Omental fat pad (tissue), 3 donors: ENCODE measurements at regions not wholly inside any gene's neighbourhood (a gene's known extent, or its start where the extent isn't known, plus 50 kb on each side); places are given as distances from the start of the nearest gene placed in this dataset.
"Not testable (repeated sequence)": the region's sequence is repeated elsewhere in the genome, so short reads cannot be mapped to it uniquely, and the experiment has no call there.

ENCODE experiments used
- ATAC-seq: fragments of 150-250 bp; one replicate; pipeline ENCODE4 v1.9.1; 2016; ENCODE audit warnings: mild to moderate bottlenecking, moderate library complexity; ENCODE audit not compliant: low FRiP score
- DNase-seq: peaks from one replicate; pipeline ENCODE4 v3.0.0-alpha.2; 2019; ENCODE audit warnings: low spot score
- TF ChIP-seq, protein P1 (sequence below), 3 donors: fragments of 450-650 bp; IDR thresholded peaks; one replicate each; pipeline ENCODE4 v1.5.1; 2016 to 2017; ENCODE audit warnings: antibody characterized with exemption in 3 of 3, mild to moderate bottlenecking in 3 of 3, moderate library complexity in 2 of 3

DNA sequence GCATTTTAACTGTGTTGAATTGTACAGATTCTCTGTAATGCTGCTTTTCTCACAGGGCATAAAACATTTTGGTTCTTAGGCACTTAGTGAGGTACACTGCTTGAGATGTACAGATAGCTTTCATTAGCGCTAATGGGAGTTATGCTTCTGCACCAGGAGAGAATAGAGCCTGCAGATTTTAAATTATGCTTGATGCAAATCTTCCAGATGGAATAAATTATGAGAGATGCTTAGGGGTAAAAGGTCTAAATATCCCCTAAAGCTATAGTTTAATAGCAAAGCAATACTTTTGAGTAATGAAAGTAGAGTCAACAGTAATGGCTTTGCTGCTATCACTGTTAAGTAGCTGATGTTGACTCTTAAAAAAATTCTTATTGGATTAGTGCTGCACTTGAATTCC, 248.9 kb downstream of the S1PR1 start:
- ATAC-seq (no peak), DNase-seq (no peak)
- TF ChIP-seq, protein P1, sequence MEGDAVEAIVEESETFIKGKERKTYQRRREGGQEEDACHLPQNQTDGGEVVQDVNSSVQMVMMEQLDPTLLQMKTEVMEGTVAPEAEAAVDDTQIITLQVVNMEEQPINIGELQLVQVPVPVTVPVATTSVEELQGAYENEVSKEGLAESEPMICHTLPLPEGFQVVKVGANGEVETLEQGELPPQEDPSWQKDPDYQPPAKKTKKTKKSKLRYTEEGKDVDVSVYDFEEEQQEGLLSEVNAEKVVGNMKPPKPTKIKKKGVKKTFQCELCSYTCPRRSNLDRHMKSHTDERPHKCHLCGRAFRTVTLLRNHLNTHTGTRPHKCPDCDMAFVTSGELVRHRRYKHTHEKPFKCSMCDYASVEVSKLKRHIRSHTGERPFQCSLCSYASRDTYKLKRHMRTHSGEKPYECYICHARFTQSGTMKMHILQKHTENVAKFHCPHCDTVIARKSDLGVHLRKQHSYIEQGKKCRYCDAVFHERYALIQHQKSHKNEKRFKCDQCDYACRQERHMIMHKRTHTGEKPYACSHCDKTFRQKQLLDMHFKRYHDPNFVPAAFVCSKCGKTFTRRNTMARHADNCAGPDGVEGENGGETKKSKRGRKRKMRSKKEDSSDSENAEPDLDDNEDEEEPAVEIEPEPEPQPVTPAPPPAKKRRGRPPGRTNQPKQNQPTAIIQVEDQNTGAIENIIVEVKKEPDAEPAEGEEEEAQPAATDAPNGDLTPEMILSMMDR (IDR thresholded peaks at IDR 0.05), result no peak

DNA sequence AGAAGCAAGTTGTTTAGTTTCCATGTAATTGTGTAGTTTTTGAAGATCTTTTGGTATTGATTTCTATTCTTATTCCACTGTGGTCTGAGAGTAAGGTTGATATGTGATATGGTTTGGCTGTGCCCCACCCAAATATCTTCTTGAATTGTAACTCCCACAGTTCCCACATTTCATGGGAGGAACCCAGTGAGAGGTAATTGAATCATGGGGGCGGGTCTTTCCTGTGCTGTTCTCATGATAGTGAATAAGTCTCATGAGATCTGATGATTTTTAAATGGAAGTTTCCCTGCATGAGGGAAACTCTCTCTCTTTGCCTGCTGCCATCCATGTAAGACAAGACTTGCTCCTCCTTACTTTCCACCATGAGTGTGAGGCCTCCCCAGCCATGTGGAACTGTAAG, 255.3 kb downstream of the S1PR1 start:
- ATAC-seq, DNase-seq: not testable (repeated sequence)

GRCh38 chr1:101493920-101494319, 257.1 kb downstream of the S1PR1 start:
- not testable (repeated sequence) for ATAC-seq

DNA sequence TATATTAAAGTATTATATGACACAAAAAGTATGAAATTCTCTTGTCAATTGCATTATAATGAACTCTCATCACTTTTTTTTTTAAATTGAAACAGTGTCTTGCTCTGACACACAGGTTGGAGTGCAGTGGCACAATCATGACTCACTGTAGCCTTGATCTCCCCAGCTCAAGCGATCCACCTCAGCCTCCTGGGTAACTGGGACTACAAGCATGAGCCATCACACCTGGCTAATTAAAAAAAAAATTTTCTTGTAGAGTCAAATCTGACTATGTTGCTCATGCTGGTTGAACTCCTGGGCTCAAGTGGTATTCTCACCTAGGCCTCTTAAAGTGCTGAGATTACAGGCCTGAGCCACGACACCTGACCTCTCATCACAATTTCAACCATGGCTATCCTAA, 259.3 kb downstream of the S1PR1 start:
- ATAC-seq, result no peak
- DNase-seq, result no peak
- TF ChIP-seq, protein P1 (IDR thresholded peaks at IDR 0.05), result no peak

More at GRCh38 chr1:101493920-101494319, 257.1 kb downstream of the S1PR1 start:
- not testable (repeated sequence) for DNase-seq

DNA sequence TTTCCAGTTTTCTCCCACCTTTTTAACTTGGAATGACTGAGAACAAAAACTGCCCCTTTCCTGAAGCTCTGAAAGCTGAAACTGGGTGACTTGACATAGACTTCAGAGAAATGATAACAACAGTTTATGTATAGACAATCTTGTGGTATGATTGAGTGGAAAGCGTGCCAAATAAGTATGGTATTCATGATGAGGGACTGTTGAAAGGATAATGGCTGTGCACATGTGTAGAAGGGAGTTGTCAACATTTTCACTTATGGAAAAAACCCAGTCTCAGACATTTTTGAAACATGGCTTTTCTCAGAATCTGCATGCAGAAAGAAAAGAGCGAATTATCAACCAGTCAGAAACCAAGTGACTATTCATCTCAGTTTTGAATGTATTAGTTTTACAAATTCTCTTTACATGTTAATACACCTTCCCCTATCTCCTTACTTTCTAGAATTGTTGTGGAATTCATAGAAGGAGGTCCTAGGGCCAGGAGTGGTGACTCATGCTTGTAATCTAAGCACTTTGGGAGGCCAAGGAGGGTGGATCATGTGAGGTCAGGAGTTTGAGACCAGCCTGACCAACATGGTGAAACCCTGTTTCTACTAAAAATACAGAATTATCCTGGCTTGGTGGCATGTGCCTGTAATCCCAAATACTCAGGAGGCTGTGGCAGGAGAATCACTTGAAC, 261.2 kb downstream of the S1PR1 start:
- DNase-seq, result no peak
- ATAC-seq, result no peak
- TF ChIP-seq, protein P1 (IDR thresholded peaks at IDR 0.05), result no peak

GRCh38 chr1:101504106-101504505, 267.3 kb downstream of the S1PR1 start:
- ATAC-seq, DNase-seq: not testable (repeated sequence)

DNA sequence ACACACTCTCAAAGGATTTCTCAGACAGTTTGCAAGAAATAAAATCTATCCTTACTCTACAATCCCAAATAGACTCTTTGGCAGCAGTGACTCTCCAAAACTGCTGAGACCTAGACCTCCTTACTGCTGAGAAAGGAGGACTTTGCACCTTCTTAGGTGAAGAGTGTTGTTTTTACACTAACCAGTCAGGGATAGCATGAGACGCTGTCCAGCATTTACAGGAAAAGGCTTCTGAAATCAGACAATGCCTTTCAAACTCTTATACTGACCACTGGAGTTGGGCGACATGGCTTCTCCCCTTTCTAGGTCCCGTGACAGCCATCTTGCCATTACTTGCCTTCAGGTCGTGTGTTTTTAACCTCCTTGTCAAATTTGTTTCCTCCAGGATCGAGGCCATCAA, 268.4 kb downstream of the S1PR1 start:
- not testable (repeated sequence) for DNase-seq, ATAC-seq

- TF ChIP-seq, protein P1 (IDR thresholded peaks at IDR 0.05), result no peak
- no peak for ATAC-seq
- no peak for DNase-seq
These were observed 269.8 kb downstream of the S1PR1 start for GRCh38 chr1:101506541-101507164.

DNA sequence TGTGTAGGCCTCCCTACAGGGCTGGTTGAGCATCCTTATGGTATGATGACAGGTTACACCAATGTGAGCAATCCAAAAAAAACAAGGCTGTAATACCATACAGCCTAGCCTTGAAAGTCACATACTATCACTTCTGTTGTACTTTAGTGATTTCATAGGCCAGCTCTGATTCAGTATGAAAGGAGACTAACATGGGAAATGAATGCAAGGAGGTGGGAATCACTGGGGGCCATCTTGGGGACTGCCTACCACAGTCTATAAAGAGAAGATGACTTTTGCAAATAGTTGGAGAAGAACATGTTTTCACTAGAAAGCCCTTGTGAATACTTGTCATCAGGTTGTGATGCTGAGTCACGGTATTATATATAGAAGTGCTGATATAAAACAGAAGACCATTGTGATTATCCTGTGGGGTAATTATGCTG, 270.7 kb downstream of the S1PR1 start:
- ATAC-seq (no peak), DNase-seq (no peak)
- TF ChIP-seq, protein P1 (IDR thresholded peaks at IDR 0.05), result no peak
